WTC11 (cell line): ENCODE measurements at regions not wholly inside any gene's neighbourhood (a gene's known extent, or its start where the extent isn't known, plus 50 kb on each side); places are given as distances from the start of the nearest gene placed in this dataset.

Source experiments
- ATAC-seq: fragments of 200-7000 bp; cut with Tn5 transposase; 2 replicates; pipeline ENCODE4 v1.10.0; 2021; ENCODE audit warnings: mild to moderate bottlenecking, moderate library complexity
- CTCF ChIA-PET: fragments of 300-600 bp; sonication (Branson Sonifier 250); formaldehyde crosslinking; loops from one replicate; lab custom pipeline; 2021; ENCODE audit warnings: antibody characterized with exemption; lab: Charles Lee
- POLR2A ChIA-PET: fragments of 350-600 bp; sonication (Branson Sonifier 250); formaldehyde crosslinking; loops from one replicate; lab custom pipeline; 2021; ENCODE audit warnings: antibody characterized with exemption; lab: Charles Lee
- DNase-seq: peaks from one replicate; pipeline ENCODE4 v3.0.0; 2021; ENCODE audit warnings: low spot score
- H3K27ac Mint-ChIP-seq: 2 replicates; pipeline ENCODE4 v1.8.0; 2021; ENCODE audit warnings: mixed read lengths
- H3K27me3 Mint-ChIP-seq: 2 replicates; pipeline ENCODE4 v1.8.0; 2021; ENCODE audit warnings: low read depth, mild to moderate bottlenecking, moderate library complexity, mixed read lengths
- H3K36me3 Mint-ChIP-seq: 2 replicates; pipeline ENCODE4 v1.8.0; 2021; ENCODE audit warnings: mixed read lengths
- H3K4me1 Mint-ChIP-seq: 2 replicates; pipeline ENCODE4 v1.8.0; 2022; ENCODE audit warnings: mixed read lengths
- H3K4me3 Mint-ChIP-seq: 2 replicates; pipeline ENCODE4 v1.8.0; 2021; ENCODE audit warnings: mild to moderate bottlenecking, moderate library complexity, mixed read lengths
- H3K9me3 Mint-ChIP-seq: 2 replicates; pipeline ENCODE4 v1.8.0; 2021; ENCODE audit warnings: mixed read lengths
- ESRRA ChIP-seq: sonication (generic); formaldehyde crosslinking; IDR thresholded peaks from 2 replicates; pipeline ENCODE4 v1.8.1; 2022; ENCODE audit warnings: mild to moderate bottlenecking, missing genetic modification reagents, borderline replicate concordance
- GABPB1 ChIP-seq: sonication (generic); formaldehyde crosslinking; IDR thresholded peaks from 2 replicates; pipeline ENCODE4 v1.8.1; 2023; ENCODE audit warnings: mild to moderate bottlenecking, missing genetic modification reagents
- GRHL2 ChIP-seq: fragments of 250-450 bp; sonication (Bioruptor Pico); IDR thresholded peaks from 2 replicates; pipeline ENCODE4 v1.8.0; 2022; ENCODE audit warnings: mild to moderate bottlenecking, moderate library complexity; ENCODE audit not compliant: insufficient replicate concordance, severe bottlenecking
- HMGA2 ChIP-seq: fragments of 250-450 bp; sonication (Bioruptor Pico); IDR thresholded peaks from 2 replicates; pipeline ENCODE4 v1.4.0; 2021; ENCODE audit warnings: mild to moderate bottlenecking, moderate library complexity
- PRRX2 ChIP-seq: fragments of 250-450 bp; sonication (Bioruptor Pico); IDR thresholded peaks from 2 replicates; pipeline ENCODE4 v1.8.0; 2021; ENCODE audit warnings: mild to moderate bottlenecking
- TCF7 ChIP-seq: sonication (generic); formaldehyde crosslinking; IDR thresholded peaks from 2 replicates; pipeline ENCODE4 v1.8.0; 2022; ENCODE audit warnings: mild to moderate bottlenecking, low read depth, missing genetic modification reagents, moderate library complexity
- ZBTB21 ChIP-seq: sonication (generic); formaldehyde crosslinking; IDR thresholded peaks from 2 replicates; pipeline ENCODE4 v1.8.1; 2023; ENCODE audit warnings: mild to moderate bottlenecking, missing genetic modification reagents, borderline replicate concordance
- ZNF263 ChIP-seq: sonication (generic); formaldehyde crosslinking; IDR thresholded peaks from 2 replicates; pipeline ENCODE4 v1.8.1; 2022; ENCODE audit warnings: low read depth, mild to moderate bottlenecking, moderate library complexity, missing genetic modification reagents
- TF ChIP-seq, protein P1 (sequence below): sonication (generic); formaldehyde crosslinking; IDR thresholded peaks from 2 replicates; pipeline ENCODE4 v1.8.1; 2022; ENCODE audit warnings: low read depth, mild to moderate bottlenecking, moderate library complexity, missing genetic modification reagents, borderline replicate concordance
- TF ChIP-seq, protein P2 (sequence below): sonication (generic); formaldehyde crosslinking; IDR thresholded peaks from 2 replicates; pipeline ENCODE4 v1.8.1; 2022; ENCODE audit warnings: mild to moderate bottlenecking, missing genetic modification reagents, moderate library complexity, borderline replicate concordance
- TF ChIP-seq, protein P3 (sequence below): sonication (generic); formaldehyde crosslinking; IDR thresholded peaks from 2 replicates; pipeline ENCODE4 v1.8.0; 2022; ENCODE audit warnings: mild to moderate bottlenecking, missing genetic modification reagents
- TF ChIP-seq, protein P4 (sequence below): sonication (generic); formaldehyde crosslinking; IDR thresholded peaks from 2 replicates; pipeline ENCODE4 v1.8.1; 2023; ENCODE audit warnings: mild to moderate bottlenecking, missing genetic modification reagents
- TF ChIP-seq, protein P5 (sequence below): fragments of 250-450 bp; sonication (Bioruptor Pico); conservative IDR thresholded peaks from 2 replicates; pipeline ENCODE4 v1.9.0; 2021; ENCODE audit warnings: mild to moderate bottlenecking
- TF ChIP-seq, protein P6 (sequence below): sonication (generic); formaldehyde crosslinking; IDR thresholded peaks from 2 replicates; pipeline ENCODE4 v1.8.0; 2023; ENCODE audit warnings: mild to moderate bottlenecking, missing genetic modification reagents
- TF ChIP-seq, protein P7 (sequence below): sonication (generic); formaldehyde crosslinking; IDR thresholded peaks from 2 replicates; pipeline ENCODE4 v1.8.0; 2023; ENCODE audit warnings: missing genetic modification reagents
- TF ChIP-seq, protein P8 (sequence below): sonication (generic); formaldehyde crosslinking; IDR thresholded peaks from 2 replicates; pipeline ENCODE4 v1.8.1; 2022; ENCODE audit warnings: mild to moderate bottlenecking, moderate library complexity, missing genetic modification reagents

DNA sequence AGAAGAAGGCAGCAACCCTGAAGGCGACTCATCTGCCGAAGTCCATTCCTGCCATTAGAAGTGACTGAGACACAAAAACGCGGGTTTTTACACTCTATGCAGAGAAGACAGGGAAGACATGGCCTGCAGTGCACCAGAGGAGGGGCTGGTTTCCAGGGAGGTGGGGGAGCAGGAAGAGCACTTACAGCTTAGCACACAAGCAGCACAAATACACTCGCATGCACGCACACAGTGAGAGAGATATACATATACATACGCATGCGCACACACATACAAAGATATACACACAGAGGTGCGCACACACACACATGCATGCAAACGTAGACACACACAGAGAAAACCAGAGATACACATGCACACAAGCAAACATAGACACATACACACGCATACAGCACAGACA is 210.9 kb upstream of the CSF3R start:
- no peak overlapping the region for H3K4me3 Mint-ChIP-seq

DNA sequence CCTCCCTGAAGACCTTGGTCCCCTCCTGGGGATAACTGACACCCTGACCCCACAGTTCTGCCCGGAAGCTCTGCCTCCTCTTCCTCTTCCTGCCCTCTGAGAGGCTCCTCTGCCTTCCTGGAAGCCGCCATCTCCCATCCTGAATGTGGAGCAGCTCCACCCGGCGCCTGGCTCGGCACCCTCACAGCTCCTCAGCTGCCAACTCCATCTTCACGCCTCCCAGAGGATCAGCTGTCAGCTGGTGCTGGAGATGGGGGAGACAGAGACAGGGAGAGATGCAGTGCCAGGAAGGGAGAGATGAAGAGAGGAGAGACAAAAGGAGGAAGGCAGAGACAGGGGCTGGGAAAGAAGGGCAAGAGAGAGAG is 210.4 kb upstream of the CSF3R start:
- Mint-ChIP-seq H3K4me1 (no peaks in the 10 kb centered on the region), H3K27me3 (peaks cover 6% of the 10 kb centered on the region; the same call in 1 of the 2 replicates), H3K27ac (no peak overlapping the region), H3K36me3 (no peaks in the 10 kb centered on the region), H3K9me3 (no peaks in the 10 kb centered on the region), H3K4me3 (no peak overlapping the region)
- TF ChIP-seq TCF7 (CRISPR knock-in tag) = no peak
- TF ChIP-seq, protein P1, sequence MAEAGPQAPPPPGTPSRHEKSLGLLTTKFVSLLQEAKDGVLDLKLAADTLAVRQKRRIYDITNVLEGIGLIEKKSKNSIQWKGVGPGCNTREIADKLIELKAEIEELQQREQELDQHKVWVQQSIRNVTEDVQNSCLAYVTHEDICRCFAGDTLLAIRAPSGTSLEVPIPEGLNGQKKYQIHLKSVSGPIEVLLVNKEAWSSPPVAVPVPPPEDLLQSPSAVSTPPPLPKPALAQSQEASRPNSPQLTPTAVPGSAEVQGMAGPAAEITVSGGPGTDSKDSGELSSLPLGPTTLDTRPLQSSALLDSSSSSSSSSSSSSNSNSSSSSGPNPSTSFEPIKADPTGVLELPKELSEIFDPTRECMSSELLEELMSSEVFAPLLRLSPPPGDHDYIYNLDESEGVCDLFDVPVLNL (CRISPR knock-in tag) = no peak
- TF ChIP-seq ZBTB21 (CRISPR knock-in tag) = no peak
- TF ChIP-seq, protein P2, sequence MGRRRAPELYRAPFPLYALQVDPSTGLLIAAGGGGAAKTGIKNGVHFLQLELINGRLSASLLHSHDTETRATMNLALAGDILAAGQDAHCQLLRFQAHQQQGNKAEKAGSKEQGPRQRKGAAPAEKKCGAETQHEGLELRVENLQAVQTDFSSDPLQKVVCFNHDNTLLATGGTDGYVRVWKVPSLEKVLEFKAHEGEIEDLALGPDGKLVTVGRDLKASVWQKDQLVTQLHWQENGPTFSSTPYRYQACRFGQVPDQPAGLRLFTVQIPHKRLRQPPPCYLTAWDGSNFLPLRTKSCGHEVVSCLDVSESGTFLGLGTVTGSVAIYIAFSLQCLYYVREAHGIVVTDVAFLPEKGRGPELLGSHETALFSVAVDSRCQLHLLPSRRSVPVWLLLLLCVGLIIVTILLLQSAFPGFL (CRISPR knock-in tag) = no peak
- POLR2A ChIA-PET = no interaction called here
- CTCF ChIA-PET = interaction anchor here (1.3 kb wide), 1 partner anchor 84 kb away, joined by 6 read pairs; no protein-coding TSS in a partner anchor
- ATAC-seq (no peak), DNase-seq (no peak)

More for the DNA sequence above, 210.9 kb upstream of the CSF3R start:
- ATAC-seq (no peak), DNase-seq (no peak)
- H3K4me1 Mint-ChIP-seq = no peaks in the 10 kb centered on the region
- no peaks in the 10 kb centered on the region for H3K9me3 Mint-ChIP-seq
- H3K27ac Mint-ChIP-seq = no peak overlapping the region
- TF ChIP-seq, protein P3, sequence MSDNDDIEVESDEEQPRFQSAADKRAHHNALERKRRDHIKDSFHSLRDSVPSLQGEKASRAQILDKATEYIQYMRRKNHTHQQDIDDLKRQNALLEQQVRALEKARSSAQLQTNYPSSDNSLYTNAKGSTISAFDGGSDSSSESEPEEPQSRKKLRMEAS (CRISPR knock-in tag) = no peak
- TF ChIP-seq, protein P4, sequence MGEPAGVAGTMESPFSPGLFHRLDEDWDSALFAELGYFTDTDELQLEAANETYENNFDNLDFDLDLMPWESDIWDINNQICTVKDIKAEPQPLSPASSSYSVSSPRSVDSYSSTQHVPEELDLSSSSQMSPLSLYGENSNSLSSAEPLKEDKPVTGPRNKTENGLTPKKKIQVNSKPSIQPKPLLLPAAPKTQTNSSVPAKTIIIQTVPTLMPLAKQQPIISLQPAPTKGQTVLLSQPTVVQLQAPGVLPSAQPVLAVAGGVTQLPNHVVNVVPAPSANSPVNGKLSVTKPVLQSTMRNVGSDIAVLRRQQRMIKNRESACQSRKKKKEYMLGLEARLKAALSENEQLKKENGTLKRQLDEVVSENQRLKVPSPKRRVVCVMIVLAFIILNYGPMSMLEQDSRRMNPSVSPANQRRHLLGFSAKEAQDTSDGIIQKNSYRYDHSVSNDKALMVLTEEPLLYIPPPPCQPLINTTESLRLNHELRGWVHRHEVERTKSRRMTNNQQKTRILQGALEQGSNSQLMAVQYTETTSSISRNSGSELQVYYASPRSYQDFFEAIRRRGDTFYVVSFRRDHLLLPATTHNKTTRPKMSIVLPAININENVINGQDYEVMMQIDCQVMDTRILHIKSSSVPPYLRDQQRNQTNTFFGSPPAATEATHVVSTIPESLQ (CRISPR knock-in tag) = no peak
- TF ChIP-seq ZNF263 (CRISPR knock-in tag) = no peak
- no peak for TF ChIP-seq ESRRA
- TF ChIP-seq, protein P5, sequence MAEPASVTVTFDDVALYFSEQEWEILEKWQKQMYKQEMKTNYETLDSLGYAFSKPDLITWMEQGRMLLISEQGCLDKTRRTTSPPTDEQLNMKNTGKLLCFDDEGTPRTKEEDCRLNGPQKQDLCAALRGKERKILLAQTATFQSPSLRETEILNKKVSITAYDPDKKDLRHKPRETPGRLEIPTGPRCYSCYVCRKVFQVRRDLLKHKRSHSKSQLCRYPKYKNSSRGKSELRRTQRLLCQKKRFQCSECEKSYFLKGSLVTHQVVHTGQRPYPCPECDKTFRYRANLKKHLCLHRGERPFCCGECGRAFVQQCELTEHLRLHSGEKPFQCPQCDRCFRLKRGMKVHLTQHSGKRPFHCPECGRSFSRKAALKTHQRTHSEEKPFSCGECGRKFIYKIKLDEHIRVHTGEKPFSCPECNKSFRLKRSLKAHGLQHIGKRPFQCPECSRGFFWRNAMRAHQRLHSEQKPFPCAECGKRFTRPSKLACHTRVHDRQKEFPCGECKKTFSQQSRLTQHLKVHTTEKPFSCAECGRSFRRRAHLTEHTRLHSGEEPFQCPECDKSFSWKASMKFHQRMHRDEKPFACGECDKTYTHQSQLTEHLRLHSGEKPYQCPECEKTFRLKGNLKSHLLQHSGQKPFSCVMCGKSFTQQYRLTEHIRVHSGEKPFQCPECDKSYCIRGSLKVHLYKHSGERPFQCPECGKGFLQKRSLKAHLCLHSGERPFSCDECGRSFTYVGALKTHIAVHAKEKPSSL (CRISPR knock-in tag) = no peak
- TF ChIP-seq GABPB1 (CRISPR knock-in tag) = no peak
- no peaks in the 10 kb centered on the region for H3K36me3 Mint-ChIP-seq
- POLR2A ChIA-PET = no interaction called here
- CTCF ChIA-PET = interaction anchor here (0.6 to 1.3 kb wide), 2 partner anchors 17 to 84 kb away, joined by 5 to 6 read pairs; no protein-coding TSS in a partner anchor
- H3K27me3 Mint-ChIP-seq = peaks cover 6% of the 10 kb centered on the region; the same call in 1 of the 2 replicates

DNA sequence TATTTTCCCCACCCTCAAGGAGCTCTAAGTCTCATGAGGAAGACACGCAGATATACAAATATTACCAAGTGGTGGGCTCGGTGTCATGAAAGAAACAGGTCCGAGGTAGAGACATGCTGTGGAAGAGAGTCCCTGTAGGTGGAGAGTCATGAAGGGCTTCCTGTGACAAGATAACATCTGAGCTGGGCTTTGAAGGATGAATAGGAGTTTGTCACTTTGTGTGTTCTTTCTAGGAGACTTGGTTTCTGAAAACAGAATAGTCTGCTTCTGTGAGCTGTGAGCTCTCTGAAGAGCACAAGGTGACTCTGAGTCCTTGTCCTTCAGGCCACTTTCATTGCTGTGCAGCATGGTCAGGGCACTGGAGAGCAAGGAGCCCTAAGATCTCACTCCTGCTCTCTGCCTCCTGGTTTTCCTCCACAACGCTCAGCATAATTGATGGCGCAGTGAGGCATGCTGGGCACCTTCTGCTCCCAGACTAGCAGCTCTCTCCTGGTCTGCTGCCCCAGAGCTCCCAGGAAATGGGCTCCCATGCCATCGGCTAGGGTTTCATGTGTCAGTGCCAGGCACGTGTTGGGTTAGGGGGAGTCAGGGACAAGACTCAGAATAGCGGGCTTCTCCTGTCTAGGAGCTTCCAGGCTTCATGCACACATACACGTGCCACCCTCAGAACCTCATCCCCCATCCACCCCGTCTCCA is 209.9 kb upstream of the CSF3R start:
- Mint-ChIP-seq H3K4me1 (no peaks in the 10 kb centered on the region), H3K9me3 (no peaks in the 10 kb centered on the region), H3K27ac (no peak overlapping the region), H3K4me3 (no peak overlapping the region), H3K36me3 (no peaks in the 10 kb centered on the region), H3K27me3 (peaks cover 6% of the 10 kb centered on the region; the same call in 1 of the 2 replicates)
- ATAC-seq (no peak), DNase-seq (no peak)
- ChIA-PET CTCF (interaction anchor here (1.3 kb wide), 1 partner anchor 83 kb away, joined by 6 read pairs; no protein-coding TSS in a partner anchor), POLR2A (no interaction called here)
- TF ChIP-seq HMGA2 (CRISPR knock-in tag) (no peak), GRHL2 (no peak), ESRRA (no peak), ZBTB21 (CRISPR knock-in tag) (no peak), PRRX2 (CRISPR knock-in tag) (no peak)
- TF ChIP-seq, protein P6, sequence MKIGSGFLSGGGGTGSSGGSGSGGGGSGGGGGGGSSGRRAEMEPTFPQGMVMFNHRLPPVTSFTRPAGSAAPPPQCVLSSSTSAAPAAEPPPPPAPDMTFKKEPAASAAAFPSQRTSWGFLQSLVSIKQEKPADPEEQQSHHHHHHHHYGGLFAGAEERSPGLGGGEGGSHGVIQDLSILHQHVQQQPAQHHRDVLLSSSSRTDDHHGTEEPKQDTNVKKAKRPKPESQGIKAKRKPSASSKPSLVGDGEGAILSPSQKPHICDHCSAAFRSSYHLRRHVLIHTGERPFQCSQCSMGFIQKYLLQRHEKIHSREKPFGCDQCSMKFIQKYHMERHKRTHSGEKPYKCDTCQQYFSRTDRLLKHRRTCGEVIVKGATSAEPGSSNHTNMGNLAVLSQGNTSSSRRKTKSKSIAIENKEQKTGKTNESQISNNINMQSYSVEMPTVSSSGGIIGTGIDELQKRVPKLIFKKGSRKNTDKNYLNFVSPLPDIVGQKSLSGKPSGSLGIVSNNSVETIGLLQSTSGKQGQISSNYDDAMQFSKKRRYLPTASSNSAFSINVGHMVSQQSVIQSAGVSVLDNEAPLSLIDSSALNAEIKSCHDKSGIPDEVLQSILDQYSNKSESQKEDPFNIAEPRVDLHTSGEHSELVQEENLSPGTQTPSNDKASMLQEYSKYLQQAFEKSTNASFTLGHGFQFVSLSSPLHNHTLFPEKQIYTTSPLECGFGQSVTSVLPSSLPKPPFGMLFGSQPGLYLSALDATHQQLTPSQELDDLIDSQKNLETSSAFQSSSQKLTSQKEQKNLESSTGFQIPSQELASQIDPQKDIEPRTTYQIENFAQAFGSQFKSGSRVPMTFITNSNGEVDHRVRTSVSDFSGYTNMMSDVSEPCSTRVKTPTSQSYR = no peak
- TF ChIP-seq, protein P7, sequence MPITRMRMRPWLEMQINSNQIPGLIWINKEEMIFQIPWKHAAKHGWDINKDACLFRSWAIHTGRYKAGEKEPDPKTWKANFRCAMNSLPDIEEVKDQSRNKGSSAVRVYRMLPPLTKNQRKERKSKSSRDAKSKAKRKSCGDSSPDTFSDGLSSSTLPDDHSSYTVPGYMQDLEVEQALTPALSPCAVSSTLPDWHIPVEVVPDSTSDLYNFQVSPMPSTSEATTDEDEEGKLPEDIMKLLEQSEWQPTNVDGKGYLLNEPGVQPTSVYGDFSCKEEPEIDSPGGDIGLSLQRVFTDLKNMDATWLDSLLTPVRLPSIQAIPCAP (CRISPR knock-in tag) = no peak
- TF ChIP-seq, protein P2 (CRISPR knock-in tag) = no peak
- TF ChIP-seq, protein P8, sequence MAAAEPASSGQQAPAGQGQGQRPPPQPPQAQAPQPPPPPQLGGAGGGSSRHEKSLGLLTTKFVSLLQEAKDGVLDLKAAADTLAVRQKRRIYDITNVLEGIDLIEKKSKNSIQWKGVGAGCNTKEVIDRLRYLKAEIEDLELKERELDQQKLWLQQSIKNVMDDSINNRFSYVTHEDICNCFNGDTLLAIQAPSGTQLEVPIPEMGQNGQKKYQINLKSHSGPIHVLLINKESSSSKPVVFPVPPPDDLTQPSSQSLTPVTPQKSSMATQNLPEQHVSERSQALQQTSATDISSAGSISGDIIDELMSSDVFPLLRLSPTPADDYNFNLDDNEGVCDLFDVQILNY (CRISPR knock-in tag) = no peak
